A549 (cell line): ENCODE measurements at regions not wholly inside any gene's neighbourhood (a gene's known extent, or its start where the extent isn't known, plus 50 kb on each side); places are given as distances from the start of the nearest gene placed in this dataset.

Source experiments
- ATAC-seq, 2 experiments: fragments of 200-7000 bp in 1 of 2; fragments of >200 bp in 1 of 2; cut with Nextera tagmentation in 1 of 2; cut with Tn5 transposase in 1 of 2; 3 replicates each; pipeline versions ENCODE4 v1.8.0 to v1.9.1; 2018 to 2020; ENCODE audit warnings: mild to moderate bottlenecking in 1 of 2, moderate library complexity in 1 of 2
- CTCF ChIA-PET: fragments of 300-600 bp; sonication (Branson Sonifier 250); formaldehyde crosslinking; extraction: SDS; loops from one replicate; lab custom pipeline; 2021; ENCODE audit warnings: antibody characterized with exemption, inconsistent platforms; lab: Yijun Ruan, JAX
- POLR2A ChIA-PET: fragments of 350-600 bp; formaldehyde crosslinking; extraction: SDS; loops from one replicate; lab custom pipeline; 2021; ENCODE audit warnings: antibody characterized with exemption, inconsistent platforms; lab: Yijun Ruan, JAX
- DNase-seq, 2 experiments: peaks; one replicate each; pipeline versions ENCODE4 v3.0.0 to v3.0.0-alpha.2; 2011 to 2016; ENCODE audit warnings: low read depth in 1 of 2, low spot score in 1 of 2
- FAIRE-seq: peaks from 2 replicates; lab custom pipeline; 2011; peaks lifted over from hg19 to GRCh38; lab: Jason Lieb, UNC
- H3K27ac ChIP-seq, 2 experiments: fragments of >200 bp; sonication (Bioruptor Twin); formaldehyde crosslinking; 3 replicates each; pipeline ENCODE4 v1.5.1; 2016 to 2017
- H3K4me1 ChIP-seq: fragments of >200 bp; sonication (Bioruptor Twin); formaldehyde crosslinking; 3 replicates; pipeline ENCODE4 v1.6.1; 2016
- H3K4me2 ChIP-seq: fragments of >200 bp; sonication (Bioruptor Twin); formaldehyde crosslinking; 3 replicates; pipeline ENCODE4 v1.6.1; 2016
- H3K4me3 ChIP-seq: fragments of >200 bp; sonication (Bioruptor Twin); formaldehyde crosslinking; 3 replicates; pipeline ENCODE4 v1.5.1; 2016
- H3K9me3 ChIP-seq: fragments of >200 bp; sonication (Bioruptor Twin); formaldehyde crosslinking; 3 replicates; pipeline ENCODE4 v1.6.1; 2016
- ATOH8 ChIP-seq: fragments of 250-450 bp; sonication (Bioruptor Pico); IDR thresholded peaks from 2 replicates; pipeline ENCODE4 v1.5.0; 2020; ENCODE audit warnings: low read depth, mild to moderate bottlenecking, moderate library complexity
- BHLHE40 ChIP-seq: IDR thresholded peaks from 2 replicates; pipeline ENCODE4 v1.6.1; 2012; ENCODE audit warnings: low read depth, low read length, inconsistent platforms
- CHD4 ChIP-seq: fragments of 200-600 bp; sonication (generic); IDR thresholded peaks from 2 replicates; pipeline ENCODE4 v1.6.1; 2016; ENCODE audit warnings: antibody characterized with exemption, mild to moderate bottlenecking, borderline replicate concordance
- E2F6 ChIP-seq: IDR thresholded peaks from 2 replicates; pipeline ENCODE4 v1.6.1; 2012; ENCODE audit warnings: low read depth, borderline replicate concordance
- EHF ChIP-seq: fragments of 250-450 bp; sonication (Bioruptor Pico); IDR thresholded peaks from 2 replicates; pipeline ENCODE4 v1.5.0; 2020; ENCODE audit warnings: mild to moderate bottlenecking
- EHMT2 ChIP-seq: fragments of 200-600 bp; sonication (generic); IDR thresholded peaks from 2 replicates; pipeline ENCODE4 v1.6.1; 2016; ENCODE audit warnings: antibody characterized with exemption, low read depth, mild to moderate bottlenecking, moderate library complexity
- ESRRA ChIP-seq: fragments of 150-350 bp; IDR thresholded peaks from 2 replicates; pipeline ENCODE4 v1.6.1; 2014; ENCODE audit warnings: mild to moderate bottlenecking, low read length, borderline replicate concordance
- HES2 ChIP-seq: fragments of >200 bp; sonication (Bioruptor Twin); formaldehyde crosslinking; IDR thresholded peaks from 2 replicates; pipeline ENCODE4 v1.6.1; 2016
- HEYL ChIP-seq: fragments of 250-450 bp; sonication (Bioruptor Pico); IDR thresholded peaks from 2 replicates; pipeline ENCODE4 v1.8.0; 2021; ENCODE audit warnings: mild to moderate bottlenecking, moderate library complexity
- HOXA7 ChIP-seq: fragments of 250-450 bp; sonication (Bioruptor Pico); IDR thresholded peaks from 2 replicates; pipeline ENCODE4 v1.5.0; 2020; ENCODE audit warnings: mild to moderate bottlenecking, moderate library complexity
- MYC ChIP-seq: IDR thresholded peaks from 2 replicates; pipeline ENCODE4 v1.6.1; 2012; ENCODE audit warnings: mild to moderate bottlenecking, inconsistent platforms, low read length, improper control_type of control experiment, borderline replicate concordance
- NFE2L2 ChIP-seq: fragments of 150-350 bp; conservative IDR thresholded peaks from 2 replicates; pipeline ENCODE4 v1.6.1; 2014; ENCODE audit warnings: low read length
- NR3C1 ChIP-seq: fragments of >200 bp; sonication (Bioruptor Twin); formaldehyde crosslinking; IDR thresholded peaks from 3 replicates; pipeline ENCODE4 v1.6.1; 2017
- PHF8 ChIP-seq: fragments of 200-600 bp; sonication (generic); IDR thresholded peaks from 2 replicates; pipeline ENCODE4 v1.6.1; 2016; ENCODE audit warnings: low read depth, mild to moderate bottlenecking, antibody characterized with exemption, moderate library complexity, borderline replicate concordance
- POLR2A ChIP-seq: IDR thresholded peaks from 2 replicates; pipeline ENCODE4 v1.6.1; 2012; ENCODE audit warnings: mild to moderate bottlenecking, low read length
- RAD21 ChIP-seq, 2 experiments: fragments of >200 bp in 1 of 2; sonication (Bioruptor Twin) in 1 of 2; formaldehyde crosslinking in 1 of 2; IDR thresholded peaks in 1 of 2; conservative IDR thresholded peaks in 1 of 2; 2 replicates in 1 of 2; 3 replicates in 1 of 2; pipeline ENCODE4 v1.6.1; 2012 to 2018; ENCODE audit warnings: inconsistent platforms in 1 of 2
- RCOR1 ChIP-seq: fragments of 150-350 bp; IDR thresholded peaks from 2 replicates; pipeline ENCODE4 v1.6.1; 2014; ENCODE audit warnings: antibody characterized with exemption, low read length, low read depth
- SREBF2 ChIP-seq: fragments of 450-650 bp; IDR thresholded peaks from 2 replicates; pipeline ENCODE4 v1.6.1; 2014; ENCODE audit warnings: mild to moderate bottlenecking, moderate library complexity
- USF2 ChIP-seq: fragments of 450-650 bp; IDR thresholded peaks from 2 replicates; pipeline ENCODE4 v1.6.1; 2014; ENCODE audit warnings: antibody characterized with exemption
- ZC3H11A ChIP-seq: fragments of 450-650 bp; IDR thresholded peaks from 2 replicates; pipeline ENCODE4 v1.6.1; 2014; ENCODE audit warnings: antibody characterized with exemption, mild to moderate bottlenecking
- ZFP36 ChIP-seq: fragments of 450-650 bp; IDR thresholded peaks from 2 replicates; pipeline ENCODE4 v1.6.1; 2014; ENCODE audit warnings: borderline replicate concordance; ENCODE audit not compliant: partially characterized antibody
- ZNF302 ChIP-seq: fragments of 250-450 bp; sonication (Bioruptor Pico); IDR thresholded peaks from 2 replicates; pipeline ENCODE4 v1.9.0; 2021; ENCODE audit warnings: inconsistent platforms, mild to moderate bottlenecking, moderate library complexity
- WGBS: methylation state at CpG from one replicate; pipeline ENCODE4 v1.1.6; 2017; ENCODE audit errors: missing lambda C conversion rate; 5-methylcytosine and 5-hydroxymethylcytosine counted together

GRCh38 chr14:71582705-71583104, 349.5 kb upstream of the RGS6 start (continued):
- no peak for TF ChIP-seq ATOH8
- no peak for TF ChIP-seq ZNF302 (CRISPR knock-in tag)
- TF ChIP-seq SREBF2: no peak
- TF ChIP-seq, all 56 proteins: peak for 0

GRCh38 chr14:71583194-71583593, 349.0 kb upstream of the RGS6 start:
- WGBS: 75% methylated on average over 2 of the region's 2 CpGs
- H3K4me3 ChIP-seq: no peak overlapping the region
- H3K27ac ChIP-seq: no peak overlapping the region
- FAIRE-seq: no peak
- no peak for ATAC-seq
- peaks cover 11% of the 10 kb centered on the region; the same call in 2 of the 3 replicates for H3K4me1 ChIP-seq
- no peak overlapping the region for H3K4me2 ChIP-seq
- POLR2A ChIA-PET: no interaction called here
- TF ChIP-seq ZFP36 (no peak), ZNF302 (CRISPR knock-in tag) (no peak), SREBF2 (no peak), NR3C1 (no peak), CHD4 (no peak), EHMT2 (no peak), RCOR1 (no peak), MYC (no peak), ZC3H11A (no peak), EHF (CRISPR knock-in tag) (no peak), HES2 (no peak)
- no peaks in the 10 kb centered on the region for H3K9me3 ChIP-seq
- no peak for DNase-seq
- CTCF ChIA-PET: interaction anchor here (1.2 kb wide), 1 partner anchor 14 kb away, joined by 3 read pairs; no protein-coding TSS in a partner anchor

GRCh38 chr14:71583705-71584104, 348.5 kb upstream of the RGS6 start:
- POLR2A ChIA-PET: no interaction called here
- CTCF ChIA-PET: no interaction called here
- no peak for DNase-seq

More at GRCh38 chr14:71583705-71584104, 348.5 kb upstream of the RGS6 start:
- ATAC-seq: no peak
- no peak overlapping the region for H3K27ac ChIP-seq
- no peak for TF ChIP-seq HEYL
- no peak for TF ChIP-seq PHF8
- no peak for TF ChIP-seq RCOR1
- TF ChIP-seq HOXA7 (CRISPR knock-in tag): no peak
- TF ChIP-seq ATOH8: no peak
- no peak for TF ChIP-seq HES2
- no peak for TF ChIP-seq NFE2L2
- TF ChIP-seq BHLHE40: no peak
- no peak for TF ChIP-seq RAD21 (conservative IDR thresholded peaks at IDR 0.05 in 1 of 2, IDR thresholded peaks at IDR 0.05 in 1 of 2)
- no peak for TF ChIP-seq E2F6
- no peak for TF ChIP-seq POLR2A
- TF ChIP-seq USF2: no peak
- no peak for TF ChIP-seq ESRRA
- TF ChIP-seq EHMT2: no peak
- TF ChIP-seq, all 56 proteins: peak for 0
- FAIRE-seq: no peak
- Histone ChIP-seq H3K4me3 (no peak overlapping the region), H3K4me2 (no peak overlapping the region), H3K9me3 (no peaks in the 10 kb centered on the region), H3K4me1 (peaks cover 11% of the 10 kb centered on the region; the same call in 2 of the 3 replicates)
